GM19035 (cell line): ENCODE measurements at regions not wholly inside any gene's neighbourhood (a gene's known extent, or its start where the extent isn't known, plus 50 kb on each side); places are given as distances from the start of the nearest gene placed in this dataset.
A peak's percentile ranks its signal among the peaks of the same experiment; 100 is the strongest.
"Not testable (repeated sequence)": the region's sequence is repeated elsewhere in the genome, so short reads cannot be mapped to it uniquely, and the experiment has no call there.

ENCODE experiments used
- ATAC-seq: cut with Tn5 transposase; IDR thresholded peaks from one replicate; pipeline ENCODE4 v1.9.1; 2021; ENCODE audit not compliant: unreplicated experiment

DNA sequence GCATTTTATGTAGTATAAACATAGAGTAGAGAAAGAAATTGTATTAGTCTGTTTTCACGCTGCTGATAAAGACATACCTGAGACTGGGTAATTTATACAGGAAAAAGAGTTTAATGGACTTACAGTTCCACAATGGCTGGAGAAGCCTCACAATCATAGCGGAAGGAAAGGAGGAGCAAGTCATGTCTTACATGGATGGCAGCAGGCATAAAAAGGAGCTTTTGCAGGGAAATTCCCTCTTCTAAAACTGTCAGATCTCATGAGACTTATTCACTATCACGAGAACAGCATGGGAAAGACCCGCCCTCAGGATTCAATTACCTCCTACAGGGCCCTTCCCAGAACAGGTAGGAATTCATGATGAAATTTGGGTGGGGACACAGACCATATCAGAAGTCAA lies 98.1 kb downstream of the ARRDC3 start:
- not testable (repeated sequence) for ATAC-seq

DNA sequence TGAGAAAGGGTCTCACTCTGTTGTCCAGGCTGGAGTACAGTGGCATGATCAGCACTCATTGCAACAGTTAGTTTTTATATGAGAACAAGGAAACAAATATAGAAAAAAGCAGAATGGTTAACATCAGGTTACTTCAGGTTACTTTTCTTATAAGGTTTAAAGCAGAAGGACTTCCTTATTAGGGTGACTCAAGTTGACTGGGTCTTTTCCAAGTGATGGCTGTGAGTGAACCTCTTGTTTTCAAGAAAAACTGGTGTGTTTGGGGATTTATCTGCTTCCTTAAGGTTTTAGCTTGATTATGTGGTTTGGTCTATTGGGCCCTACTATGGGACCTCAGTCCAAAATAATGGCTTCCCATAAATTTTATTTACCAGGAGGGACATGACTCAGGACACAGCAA lies 99.2 kb downstream of the ARRDC3 start:
- no peak for ATAC-seq

DNA sequence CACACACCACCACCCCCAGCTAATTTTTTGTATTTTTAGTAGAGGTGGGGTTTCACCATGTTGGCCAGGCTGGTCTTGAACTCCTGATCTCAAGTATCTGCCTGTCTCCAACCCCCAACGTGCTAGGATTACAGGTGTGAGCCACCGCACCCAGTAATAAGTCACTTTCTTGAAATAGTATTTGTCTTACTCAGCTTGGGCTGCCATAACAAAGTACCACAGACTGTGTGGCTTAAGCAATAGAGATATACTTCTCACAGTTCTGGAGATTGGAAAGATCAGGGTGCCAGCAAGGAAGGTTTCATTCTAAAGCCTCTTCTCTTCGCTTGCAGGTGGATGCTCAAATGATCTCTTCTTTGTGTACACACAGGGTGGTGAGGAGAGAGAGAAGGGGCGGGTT lies 99.8 kb downstream of the ARRDC3 start:
- no peak for ATAC-seq

DNA sequence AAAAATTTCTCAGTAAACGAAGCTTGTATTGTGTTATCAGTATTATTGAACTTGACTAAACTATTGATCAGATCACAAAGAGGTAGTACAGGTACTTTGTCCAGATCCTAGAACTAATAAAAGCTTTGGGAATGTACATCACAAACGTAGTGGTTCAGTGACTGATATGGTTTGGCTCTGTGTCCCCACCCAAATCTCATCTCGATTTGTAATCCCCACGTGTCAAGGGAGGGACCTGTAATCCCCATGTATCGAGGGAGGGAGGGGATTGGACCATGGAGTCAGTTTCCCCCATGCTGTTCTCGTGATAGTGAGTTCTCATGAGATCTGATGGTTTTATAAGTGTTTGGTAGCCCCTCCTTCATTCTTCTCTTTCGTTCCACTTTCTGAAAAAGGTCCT lies 100.9 kb downstream of the ARRDC3 start:
- ATAC-seq: no peak

DNA sequence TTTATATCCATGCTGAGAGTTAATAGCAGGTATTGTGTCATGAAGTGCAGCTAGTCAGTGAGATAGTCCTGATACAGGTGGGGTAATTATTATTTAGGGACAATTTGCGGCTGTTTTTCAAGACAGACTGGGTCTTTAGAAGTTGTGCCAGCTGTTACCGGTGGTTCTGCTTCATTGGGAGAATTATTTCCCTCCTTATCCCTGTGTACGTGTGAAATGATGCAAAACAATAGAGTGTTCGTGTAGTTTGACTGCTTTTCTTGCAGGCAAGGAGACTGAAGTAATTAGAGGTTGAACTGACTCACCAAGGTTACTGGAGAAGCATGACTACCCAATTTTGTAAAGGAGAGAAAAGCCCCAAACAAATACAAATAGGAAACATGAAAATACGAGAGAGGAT lies 101.7 kb downstream of the ARRDC3 start:
- ATAC-seq: no peak

DNA sequence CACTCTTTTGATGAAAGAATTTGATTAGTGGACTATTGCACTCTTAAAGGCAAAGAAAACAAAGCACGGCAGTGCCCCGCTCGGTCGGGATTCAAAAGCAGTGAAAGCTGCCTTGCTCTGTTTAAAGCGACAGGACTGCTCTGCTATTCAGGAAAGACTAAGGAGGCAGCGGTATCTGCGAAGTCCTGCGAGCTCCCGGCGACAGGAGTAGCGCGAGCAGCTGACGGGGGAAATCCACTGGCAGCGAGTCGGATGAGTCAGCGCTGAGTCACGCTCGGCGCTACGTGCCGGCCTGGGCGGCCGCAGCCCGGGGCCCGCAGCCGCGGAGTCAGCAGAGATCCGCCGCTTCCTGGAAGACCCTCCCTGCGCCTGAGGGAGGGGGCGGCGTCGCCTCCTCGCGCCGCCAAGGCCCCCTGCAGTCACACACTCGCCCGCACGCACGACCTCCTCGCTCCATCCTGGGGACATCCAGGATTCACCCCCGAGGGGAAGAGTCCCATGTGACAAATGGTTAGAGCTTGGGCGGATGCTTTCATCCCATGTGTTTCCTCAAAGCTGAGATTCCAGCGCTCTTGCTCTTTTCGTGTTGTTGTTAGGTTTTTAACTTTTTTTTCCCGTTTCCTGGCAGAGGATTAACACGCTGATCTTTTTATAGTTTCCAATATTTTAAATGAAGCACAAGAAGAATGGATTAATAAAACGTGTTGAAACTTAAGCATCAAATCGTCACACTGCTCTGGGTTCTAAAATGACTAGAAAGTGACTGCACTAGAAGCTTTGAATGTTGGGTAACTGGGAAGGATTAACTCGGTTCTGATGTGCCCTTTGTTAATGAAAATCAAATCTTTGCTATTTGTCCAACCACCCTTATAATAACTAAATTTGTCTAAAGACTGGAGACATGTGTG lies 102.5 kb downstream of the ARRDC3 start:
- ATAC-seq: peak; percentile 96

DNA sequence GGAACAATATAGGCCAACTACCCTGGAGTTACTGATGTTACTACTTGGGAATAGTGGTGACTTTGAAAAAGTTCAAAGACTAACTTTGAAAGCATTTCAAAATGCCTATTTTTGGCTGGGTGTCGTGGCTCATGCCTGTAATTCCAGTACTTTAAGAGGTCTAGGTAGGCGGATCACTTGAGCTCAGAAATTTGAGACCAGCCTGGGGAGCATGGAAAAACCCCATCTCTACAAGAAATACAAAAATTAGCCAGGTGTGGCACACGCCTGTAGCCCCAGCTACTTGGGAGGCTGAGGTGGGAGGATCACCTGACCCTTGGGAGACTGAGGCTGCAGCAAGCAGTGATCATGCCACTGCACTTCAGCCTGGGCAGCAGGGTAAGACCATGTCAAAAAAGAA lies 105.3 kb downstream of the ARRDC3 start:
- no peak for ATAC-seq

DNA sequence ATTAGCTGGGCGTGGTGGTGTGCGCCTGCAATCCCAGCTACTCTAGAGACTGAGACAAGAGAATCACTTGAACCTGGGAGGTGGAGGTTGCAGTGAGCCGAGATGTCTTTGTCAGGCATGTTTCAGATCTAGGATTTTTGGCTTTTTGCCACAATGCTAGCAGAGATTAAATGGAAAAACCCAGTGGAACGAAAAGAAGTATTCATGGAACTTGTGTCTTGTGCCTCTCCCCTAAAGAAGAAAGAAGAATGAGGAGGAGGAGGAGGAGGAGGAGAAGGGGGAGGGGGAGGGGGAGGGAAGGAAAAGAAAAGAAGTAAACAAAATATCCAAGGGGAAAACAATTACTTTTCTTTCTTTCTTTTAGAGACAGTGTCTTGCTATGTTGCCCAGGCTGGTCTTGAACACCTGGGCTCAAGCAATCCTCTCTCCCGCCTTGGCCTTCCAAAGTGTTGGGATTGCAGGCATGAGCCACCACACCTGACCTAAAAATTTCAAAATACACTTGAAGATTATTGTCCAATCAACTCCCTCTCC lies 106.0 kb downstream of the ARRDC3 start:
- no peak for ATAC-seq

DNA sequence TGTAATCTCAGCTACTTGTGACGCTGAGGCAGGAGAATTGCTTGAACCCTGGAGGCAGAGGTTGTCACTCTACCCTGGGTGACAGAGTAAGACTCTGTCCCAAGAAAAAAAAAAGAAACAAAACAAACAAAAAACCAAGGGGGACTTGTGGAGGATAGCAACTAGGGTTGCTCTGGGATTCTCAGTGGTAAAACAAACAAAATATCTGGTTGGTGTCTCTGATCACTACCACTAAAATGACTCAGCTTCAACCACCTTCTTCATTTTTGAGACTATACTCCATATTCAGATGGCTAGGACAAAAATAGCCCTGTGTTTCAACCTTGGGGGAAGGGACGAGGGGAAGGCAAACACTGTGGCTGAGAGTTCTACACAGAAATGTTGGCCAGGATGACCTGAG lies 110.3 kb downstream of the ARRDC3 start:
- peak; percentile 90 for ATAC-seq

DNA sequence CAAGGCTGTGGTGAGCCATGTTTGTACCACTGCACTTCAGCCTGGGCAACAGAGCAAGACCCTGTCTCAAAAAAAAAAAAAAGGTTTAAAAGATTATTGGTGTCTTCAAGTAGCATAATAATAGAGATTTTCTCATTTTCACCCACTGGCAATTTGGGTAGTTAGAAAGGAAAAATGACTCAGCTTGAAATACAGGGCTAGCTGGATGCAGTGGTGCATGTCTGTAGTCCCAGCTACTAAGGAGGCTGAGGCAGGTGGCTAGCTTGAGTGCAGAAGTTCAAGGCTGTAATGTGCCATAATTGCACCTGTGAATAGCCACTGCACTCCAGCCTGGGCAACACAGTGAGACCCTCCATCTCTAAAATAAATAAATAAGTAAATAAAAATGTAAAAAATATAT lies 111.1 kb downstream of the ARRDC3 start:
- peak; percentile 48 for ATAC-seq

DNA sequence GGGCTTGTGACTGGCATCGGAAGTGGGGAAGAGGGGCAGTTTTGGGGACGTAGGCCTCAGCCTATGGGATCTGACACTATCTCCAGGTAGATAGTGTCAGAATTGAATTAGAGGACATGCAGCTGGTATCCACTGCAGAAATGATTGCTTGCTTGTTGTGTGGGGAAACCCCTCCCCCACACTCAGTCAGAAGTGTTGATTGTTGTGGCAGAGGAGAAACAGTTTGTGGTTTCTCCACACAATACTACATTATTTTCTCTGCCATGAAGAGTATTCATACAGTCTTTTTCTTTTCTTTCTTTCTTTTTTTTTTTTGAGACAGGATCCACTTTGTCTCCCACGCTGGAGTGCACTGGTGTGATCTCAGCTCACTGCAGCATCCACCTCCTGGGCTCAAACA lies 113.9 kb downstream of the ARRDC3 start:
- ATAC-seq: no peak

DNA sequence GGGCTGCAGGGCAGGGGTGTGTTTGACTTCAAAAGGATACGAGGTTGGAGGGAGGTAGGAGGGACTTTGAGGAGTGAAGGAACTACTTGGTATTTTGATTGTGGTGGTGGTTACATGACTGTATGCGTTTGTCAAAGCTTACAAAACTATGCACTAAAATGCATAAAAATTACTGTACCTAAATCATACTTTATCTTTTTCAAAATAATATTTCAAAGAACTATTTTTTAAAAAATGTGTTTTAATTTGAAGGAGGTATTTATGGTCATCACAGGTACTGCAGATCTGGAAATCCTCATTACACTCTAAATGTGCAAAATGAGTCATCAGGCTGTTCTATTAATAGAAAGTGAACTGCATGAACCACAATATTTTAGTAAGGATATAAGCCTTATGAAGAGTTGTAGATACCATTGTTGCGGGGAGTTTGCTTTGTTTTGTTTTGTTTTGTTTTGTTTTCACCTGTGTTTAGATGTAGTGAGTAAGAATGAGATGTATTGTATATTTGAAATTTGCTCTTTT lies 116.9 kb downstream of the ARRDC3 start:
- peak; percentile 62 for ATAC-seq

DNA sequence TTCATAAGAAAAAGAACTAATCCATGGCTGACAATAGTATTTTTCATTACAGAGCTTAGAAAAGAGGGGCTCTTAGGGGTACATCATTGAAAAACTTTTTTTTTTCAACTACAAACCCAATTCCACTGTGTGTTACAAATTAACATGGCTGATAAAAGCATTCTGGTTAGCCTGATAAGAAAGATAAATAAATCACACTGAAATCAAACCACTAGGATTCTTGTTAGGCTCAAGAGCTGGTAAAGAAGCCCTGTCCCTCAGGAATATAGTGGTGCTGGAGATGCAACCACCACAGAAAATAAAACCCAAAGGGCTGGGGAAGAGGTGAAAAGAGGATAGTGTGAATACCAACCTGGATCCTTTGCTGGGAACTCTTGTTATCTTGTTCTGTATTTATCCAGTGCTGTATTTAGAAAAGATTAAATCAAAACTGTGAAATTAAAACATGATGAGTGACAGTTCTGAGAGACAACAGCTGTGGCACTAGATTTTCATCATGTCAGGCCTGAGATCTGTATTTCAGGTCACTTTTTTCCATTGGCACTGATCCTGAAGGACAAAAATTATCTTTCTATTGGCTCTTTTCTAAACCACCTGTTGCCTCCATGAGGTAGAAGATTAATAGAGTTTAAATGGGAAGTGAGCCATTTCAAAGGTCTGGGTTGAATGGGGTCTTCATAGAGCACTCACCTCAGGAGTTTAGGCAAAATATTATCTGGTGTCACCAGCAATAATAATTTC lies 118.6 kb downstream of the ARRDC3 start:
- no peak for ATAC-seq

DNA sequence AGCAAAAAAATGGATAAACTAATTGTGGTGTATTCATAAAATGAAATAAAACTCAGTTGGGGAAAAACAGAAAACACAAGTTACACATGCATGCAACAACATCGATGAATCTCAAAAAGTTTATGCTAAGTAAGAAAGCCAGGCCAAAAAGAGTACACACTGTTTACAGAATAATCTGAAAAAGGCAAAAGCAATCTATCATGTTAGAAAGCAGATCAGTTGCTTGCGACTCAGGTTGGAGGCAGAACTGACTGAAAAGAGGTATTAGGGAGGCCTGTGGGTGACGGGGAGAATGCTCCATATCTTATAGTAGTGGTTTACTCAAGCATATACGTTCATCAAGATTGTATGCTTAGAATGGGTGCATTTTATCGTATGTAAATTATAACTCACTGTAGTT lies 119.2 kb downstream of the ARRDC3 start:
- no peak for ATAC-seq

DNA sequence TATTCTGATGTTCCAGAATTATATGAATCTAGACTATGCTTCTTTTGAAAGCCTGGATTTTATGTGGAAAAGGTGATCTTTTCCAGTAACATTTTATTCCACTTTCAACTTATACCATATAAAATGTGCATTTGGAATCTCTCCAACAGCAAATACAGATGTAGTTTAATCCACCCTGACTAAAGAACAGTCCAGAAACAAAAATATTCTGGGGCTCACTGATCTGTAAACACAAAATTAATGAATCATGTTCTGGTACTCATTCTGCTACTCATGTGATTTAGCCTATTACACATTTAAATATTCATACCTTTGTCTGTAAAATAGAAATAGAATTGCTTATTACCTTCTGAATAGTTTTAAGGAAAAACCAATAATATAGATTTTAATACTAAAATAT lies 125.8 kb downstream of the ARRDC3 start:
- ATAC-seq: no peak

DNA sequence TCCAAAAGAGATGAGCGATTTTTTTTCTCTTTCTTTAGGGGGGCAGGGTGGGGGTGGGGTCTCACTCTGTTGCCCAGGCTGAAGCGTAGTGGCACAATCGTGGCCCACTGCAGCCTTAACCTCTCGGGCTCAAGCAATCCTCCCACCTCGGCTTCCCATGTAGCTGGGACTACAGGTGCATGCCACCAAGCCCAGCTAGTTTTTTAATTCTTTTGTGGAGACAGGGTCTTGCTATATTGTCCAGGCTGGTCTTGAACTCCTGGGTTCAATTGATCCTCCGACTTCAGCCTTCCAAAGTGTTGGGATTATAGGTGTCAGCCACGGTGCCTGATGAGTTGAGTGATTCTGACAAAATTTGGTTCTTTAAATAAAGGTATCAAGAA lies 127.0 kb downstream of the ARRDC3 start:
- ATAC-seq: no peak

DNA sequence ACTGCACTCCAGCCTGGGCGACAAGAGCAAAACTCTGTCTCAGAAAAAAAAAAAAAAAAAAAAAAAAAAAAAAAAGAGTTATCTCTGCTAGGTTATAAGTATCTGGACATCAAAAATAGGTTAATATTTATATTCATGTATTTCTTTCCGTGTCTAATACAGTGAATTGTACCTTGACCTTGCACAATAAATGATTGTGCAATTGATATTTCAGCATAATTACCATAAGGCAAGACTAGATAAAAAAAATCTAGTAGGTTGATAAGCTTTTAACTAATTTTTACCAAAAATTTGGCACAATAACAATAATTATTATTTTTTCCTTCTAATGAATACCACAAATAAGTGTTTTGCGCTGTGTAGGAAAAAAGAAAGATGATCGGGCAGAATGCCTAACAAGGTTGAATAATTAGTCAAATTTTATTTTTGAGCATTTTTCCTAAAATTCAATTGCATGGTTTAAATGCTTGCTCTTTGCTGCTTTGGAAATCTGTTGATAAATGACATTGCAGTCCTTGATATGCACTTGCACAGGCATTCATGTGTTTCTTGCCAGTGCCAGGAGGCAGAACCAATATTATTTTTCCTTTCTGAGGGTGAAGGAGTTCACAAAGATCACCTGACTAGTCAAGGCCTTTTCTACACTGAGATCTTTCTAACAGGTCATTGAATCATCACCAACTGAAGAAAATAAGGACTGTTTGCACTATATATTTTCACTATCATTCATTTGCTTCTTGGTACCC lies 127.5 kb downstream of the ARRDC3 start:
- no peak for ATAC-seq

DNA sequence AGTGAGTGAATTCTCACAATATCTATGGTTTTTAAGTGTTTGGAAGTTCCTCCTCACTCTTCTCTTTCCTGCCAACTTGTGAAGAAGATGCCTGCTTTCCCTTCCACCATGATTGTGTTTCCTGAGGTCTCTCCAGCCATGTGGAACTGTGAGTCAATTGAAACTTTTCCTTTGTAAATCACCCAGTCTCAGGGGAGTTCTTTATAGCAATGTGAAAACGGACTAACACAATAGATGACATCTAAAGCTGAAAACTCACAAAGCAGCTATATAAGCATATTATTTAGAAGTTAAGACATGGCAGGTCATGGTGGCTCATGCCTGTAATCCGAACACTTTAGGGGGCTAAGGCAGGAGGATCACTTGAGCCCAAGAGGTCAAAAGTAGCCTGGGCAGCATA lies 130.2 kb downstream of the ARRDC3 start:
- no peak for ATAC-seq

DNA sequence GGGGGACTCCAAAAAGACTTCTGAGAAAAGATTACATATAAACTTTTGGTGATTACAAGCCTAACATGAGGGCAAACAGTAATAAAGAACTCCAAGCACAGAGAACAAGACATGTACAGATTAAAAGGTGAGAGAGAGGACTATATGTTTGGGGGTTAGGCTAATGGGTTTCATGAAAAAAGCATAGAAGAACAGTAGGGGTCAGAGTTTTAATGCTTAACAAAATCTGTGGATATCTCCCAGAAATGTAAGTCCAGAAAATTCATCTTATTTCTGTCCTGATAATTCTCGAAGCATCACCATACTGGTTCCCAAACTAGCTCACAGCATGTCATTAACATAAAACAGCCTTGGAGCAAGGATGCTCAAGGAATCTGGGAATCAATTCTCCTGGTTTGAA lies 137.2 kb downstream of the ARRDC3 start:
- ATAC-seq: no peak

DNA sequence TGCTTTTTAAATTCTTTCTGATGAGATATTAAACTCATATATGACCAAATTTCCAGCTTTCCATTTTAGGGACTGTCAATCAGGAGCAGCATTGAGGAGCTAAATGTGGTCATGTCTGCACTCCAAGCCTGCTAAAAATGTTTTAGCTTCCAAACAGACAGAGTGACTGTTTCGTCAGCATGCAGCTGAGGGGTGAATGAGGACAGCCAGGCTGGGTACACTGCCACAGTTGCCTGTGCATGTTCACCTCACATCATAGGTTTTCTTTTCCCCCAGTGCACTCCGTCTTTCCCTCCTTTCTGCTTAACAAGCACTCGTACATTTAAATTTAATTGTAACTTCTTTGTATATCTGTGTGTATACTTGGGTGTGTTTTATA lies 138.1 kb downstream of the ARRDC3 start:
- no peak for ATAC-seq

DNA sequence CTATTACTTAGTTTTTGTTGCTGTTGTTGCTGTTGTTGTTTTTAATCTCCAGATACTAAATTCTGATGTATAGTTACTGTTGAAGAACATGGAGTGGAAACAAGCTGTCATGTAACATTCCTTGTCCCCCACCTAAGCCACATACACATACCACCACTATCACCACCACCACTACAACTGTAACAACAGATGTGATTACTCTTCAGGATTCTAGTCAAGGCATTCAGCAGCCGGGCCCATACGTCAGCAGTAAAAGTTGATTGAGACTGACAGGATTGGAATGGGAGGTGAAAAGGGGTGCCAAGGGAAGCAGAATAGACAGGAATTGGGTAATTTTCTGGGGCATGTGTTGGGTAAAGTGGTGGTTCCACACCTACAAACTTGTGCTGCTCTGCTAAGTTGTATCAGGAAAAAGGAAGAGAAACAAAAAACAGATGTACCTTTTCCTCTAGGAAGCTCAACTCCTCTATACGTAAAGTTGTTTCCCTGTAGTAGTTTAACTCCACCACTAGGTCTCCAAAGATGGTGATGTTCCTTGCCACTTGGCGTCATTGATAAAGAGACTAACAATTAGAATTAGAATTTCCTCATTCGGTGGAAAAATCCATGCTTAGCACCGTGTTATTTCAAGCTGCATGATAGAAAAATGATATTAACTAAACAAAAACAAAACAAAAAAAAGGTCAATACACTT lies 138.6 kb downstream of the ARRDC3 start:
- no peak for ATAC-seq
